ENCODE measurements at regions not wholly inside any gene's neighbourhood (a gene's known extent, or its start where the extent isn't known, plus 50 kb on each side); places are given as distances from the start of the nearest gene placed in this dataset.

GRCh38 chr11:10954184-10954583 lies 96.3 kb upstream of the ZBED5 start:
- TF ChIP-seq TARDBP (IDR thresholded peaks at IDR 0.05) (no peak), ZNF384 (IDR thresholded peaks at IDR 0.05) (no peak)
